SU-DHL-6 (cell line): ENCODE measurements at regions not wholly inside any gene's neighbourhood (a gene's known extent, or its start where the extent isn't known, plus 50 kb on each side); places are given as distances from the start of the nearest gene placed in this dataset.
"Not testable (repeated sequence)": the region's sequence is repeated elsewhere in the genome, so short reads cannot be mapped to it uniquely, and the experiment has no call there.

Experiments used
- H2AFZ ChIP-seq: fragments of 200-600 bp; sonication (generic); 2 replicates; pipeline ENCODE4 v1.6.1; 2014; ENCODE audit warnings: low read depth, mild to moderate bottlenecking, moderate library complexity, mixed read lengths, antibody characterized with exemption, low read length; ENCODE audit not compliant: severe bottlenecking
- H3F3A ChIP-seq: fragments of 200-600 bp; shearing (Covaris generic); 2 replicates; pipeline ENCODE4 v1.6.0; 2016; ENCODE audit warnings: antibody characterized with exemption, mild to moderate bottlenecking; ENCODE audit not compliant: insufficient read depth
- H3K27ac ChIP-seq: fragments of 200-600 bp; sonication (generic); 2 replicates; pipeline ENCODE4 v1.5.1; 2016; ENCODE audit warnings: low read depth, mild to moderate bottlenecking, low read length, moderate library complexity, mixed read lengths
- H3K27me3 ChIP-seq: fragments of 200-600 bp; sonication (generic), shearing (Covaris generic); 2 replicates; pipeline ENCODE4 v1.6.0; 2014; ENCODE audit warnings: mild to moderate bottlenecking, low read length
- H3K36me3 ChIP-seq: fragments of 200-600 bp; sonication (generic); 2 replicates; pipeline ENCODE4 v1.6.1; 2014; ENCODE audit warnings: mild to moderate bottlenecking, low read length, mixed read lengths
- H3K4me2 ChIP-seq: fragments of 300-600, 200-600 bp; shearing (Covaris generic), sonication (generic); 2 replicates; pipeline ENCODE4 v1.6.0; 2014; ENCODE audit warnings: low read length, low read depth, mild to moderate bottlenecking; ENCODE audit not compliant: poor library complexity, severe bottlenecking
- H3K4me3 ChIP-seq: fragments of 200-600 bp; sonication (generic); 2 replicates; pipeline ENCODE4 v1.5.1; 2014; ENCODE audit warnings: antibody characterized with exemption, low read length, mild to moderate bottlenecking, mixed read lengths; ENCODE audit not compliant: insufficient read depth, poor library complexity, severe bottlenecking
- H3K79me2 ChIP-seq: fragments of 200-600 bp; sonication (generic); 2 replicates; pipeline ENCODE4 v1.6.1; 2014; ENCODE audit warnings: mild to moderate bottlenecking, low read length, moderate library complexity; ENCODE audit not compliant: insufficient read depth
- H3K9ac ChIP-seq: fragments of 200-600 bp; sonication (generic); 2 replicates; pipeline ENCODE4 v1.7.0; 2014; ENCODE audit warnings: mild to moderate bottlenecking, low read length
- H3K9me2 ChIP-seq: fragments of 200-600 bp; sonication (generic); replicated peaks from 2 replicates; pipeline ENCODE4 v1.6.1; 2014; ENCODE audit warnings: low read length; ENCODE audit not compliant: insufficient read depth
- H3K9me3 ChIP-seq: fragments of 200-600 bp; sonication (generic); 2 replicates; pipeline ENCODE4 v1.6.1; 2014; ENCODE audit warnings: low read length, mixed read lengths; ENCODE audit not compliant: insufficient read depth
- H4K20me1 ChIP-seq: fragments of 200-600 bp; sonication (generic); 2 replicates; pipeline ENCODE4 v1.6.1; 2014; ENCODE audit warnings: low read depth, mild to moderate bottlenecking, antibody characterized with exemption, low read length, moderate library complexity, mixed read lengths
- EZH2phosphoT487 ChIP-seq: fragments of 200-600 bp; sonication (generic), shearing (Covaris generic); conservative IDR thresholded peaks from 2 replicates; pipeline ENCODE4 v1.6.1; 2018; ENCODE audit warnings: mild to moderate bottlenecking, antibody characterized with exemption, low read length, moderate library complexity, mixed read lengths
- TF ChIP-seq, protein P1 (sequence below): fragments of 200-600 bp; sonication (generic); IDR thresholded peaks from one replicate; pipeline ENCODE4 v1.5.1; 2017; ENCODE audit warnings: antibody characterized with exemption, mild to moderate bottlenecking, low read length, moderate library complexity; ENCODE audit not compliant: insufficient read depth, poor library complexity, severe bottlenecking

DNA sequence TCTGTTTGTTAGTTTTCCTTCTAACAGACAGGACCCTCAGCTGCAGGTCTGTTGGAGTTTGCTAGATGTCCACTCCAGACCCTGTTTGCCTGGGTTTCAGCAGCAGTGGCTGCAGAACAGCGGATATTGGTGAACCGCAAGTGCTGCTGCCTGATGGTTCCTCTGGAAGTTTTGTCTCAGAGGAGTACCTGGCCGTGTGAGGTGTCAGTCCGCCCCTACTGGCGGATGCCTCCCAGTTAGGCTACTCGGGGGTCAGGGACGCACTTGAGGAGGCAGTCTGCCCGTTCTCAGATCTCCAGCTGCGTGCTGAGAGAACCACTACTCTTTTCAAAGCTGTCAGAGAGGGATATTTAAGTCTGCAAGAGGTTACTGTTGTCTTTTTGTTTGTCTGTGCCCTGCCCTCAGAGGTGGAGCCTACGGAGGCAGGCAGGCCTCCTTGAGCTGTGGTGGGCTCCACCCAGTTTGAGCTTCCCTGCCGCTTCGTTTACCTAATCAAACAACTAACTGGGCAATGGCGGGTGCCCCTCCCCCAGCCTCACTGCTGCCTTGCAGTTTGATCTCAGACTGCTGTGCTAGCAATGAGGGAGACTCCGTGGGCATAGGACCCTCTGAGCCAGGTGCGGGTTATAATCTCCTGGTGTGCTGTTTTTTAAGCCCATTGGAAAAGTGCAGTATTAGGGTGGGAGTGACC is 634.3 kb upstream of the CHD1 start:
- H3K27ac ChIP-seq, H2AFZ ChIP-seq, H3F3A ChIP-seq, H3K4me3 ChIP-seq, H3K79me2 ChIP-seq, H3K36me3 ChIP-seq, H3K4me2 ChIP-seq, H4K20me1 ChIP-seq, H3K9me3 ChIP-seq, H3K27me3 ChIP-seq, H3K9me2 ChIP-seq, H3K9ac ChIP-seq: not testable (repeated sequence)

GRCh38 chr5:99553211-99553810 is 624.5 kb upstream of the CHD1 start:
- Histone ChIP-seq H3K4me2 (no peak overlapping the region), H3K27me3 (no peaks in the 10 kb centered on the region), H3F3A (no peaks in the 10 kb centered on the region), H3K4me3 (no peak overlapping the region), H3K9ac (no peak overlapping the region), H3K9me2 (no peaks in the 10 kb centered on the region), H4K20me1 (no peaks in the 10 kb centered on the region), H2AFZ (no peak overlapping the region), H3K79me2 (no peaks in the 10 kb centered on the region), H3K9me3 (no peaks in the 10 kb centered on the region), H3K36me3 (no peaks in the 10 kb centered on the region), H3K27ac (no peak overlapping the region)
- TF ChIP-seq, protein P1, sequence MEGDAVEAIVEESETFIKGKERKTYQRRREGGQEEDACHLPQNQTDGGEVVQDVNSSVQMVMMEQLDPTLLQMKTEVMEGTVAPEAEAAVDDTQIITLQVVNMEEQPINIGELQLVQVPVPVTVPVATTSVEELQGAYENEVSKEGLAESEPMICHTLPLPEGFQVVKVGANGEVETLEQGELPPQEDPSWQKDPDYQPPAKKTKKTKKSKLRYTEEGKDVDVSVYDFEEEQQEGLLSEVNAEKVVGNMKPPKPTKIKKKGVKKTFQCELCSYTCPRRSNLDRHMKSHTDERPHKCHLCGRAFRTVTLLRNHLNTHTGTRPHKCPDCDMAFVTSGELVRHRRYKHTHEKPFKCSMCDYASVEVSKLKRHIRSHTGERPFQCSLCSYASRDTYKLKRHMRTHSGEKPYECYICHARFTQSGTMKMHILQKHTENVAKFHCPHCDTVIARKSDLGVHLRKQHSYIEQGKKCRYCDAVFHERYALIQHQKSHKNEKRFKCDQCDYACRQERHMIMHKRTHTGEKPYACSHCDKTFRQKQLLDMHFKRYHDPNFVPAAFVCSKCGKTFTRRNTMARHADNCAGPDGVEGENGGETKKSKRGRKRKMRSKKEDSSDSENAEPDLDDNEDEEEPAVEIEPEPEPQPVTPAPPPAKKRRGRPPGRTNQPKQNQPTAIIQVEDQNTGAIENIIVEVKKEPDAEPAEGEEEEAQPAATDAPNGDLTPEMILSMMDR: no peak
- no peak for TF ChIP-seq EZH2phosphoT487

DNA sequence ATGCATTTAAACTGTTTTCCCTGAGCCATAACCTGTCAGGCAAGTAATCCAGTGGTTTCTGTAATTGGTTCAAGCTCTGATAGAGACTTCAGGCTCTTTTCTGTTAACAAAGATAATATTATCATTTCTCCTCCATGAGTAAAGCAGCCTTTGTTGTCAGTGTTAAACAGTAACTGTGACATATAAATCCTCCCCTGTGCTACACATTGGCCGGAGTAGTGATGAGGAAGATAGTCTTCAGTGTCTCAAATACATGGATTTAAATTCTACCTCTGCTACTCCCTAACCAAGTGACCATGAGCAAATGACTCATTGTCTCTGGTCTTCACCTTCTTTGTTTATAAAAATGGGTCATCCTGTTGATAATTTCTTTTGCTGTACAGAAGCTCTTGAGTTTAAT is 615.5 kb upstream of the CHD1 start:
- H4K20me1 ChIP-seq: no peaks in the 10 kb centered on the region
- no peak overlapping the region for H3K4me2 ChIP-seq
- no peak overlapping the region for H2AFZ ChIP-seq
- no peaks in the 10 kb centered on the region for H3K9me2 ChIP-seq
- H3K9ac ChIP-seq: no peak overlapping the region
- no peaks in the 10 kb centered on the region for H3K36me3 ChIP-seq
- no peak overlapping the region for H3K27ac ChIP-seq
- no peaks in the 10 kb centered on the region for H3F3A ChIP-seq
- TF ChIP-seq, protein P1: no peak
- TF ChIP-seq EZH2phosphoT487: no peak
- H3K79me2 ChIP-seq: no peaks in the 10 kb centered on the region
- no peaks in the 10 kb centered on the region for H3K9me3 ChIP-seq
- H3K4me3 ChIP-seq: no peak overlapping the region
- H3K27me3 ChIP-seq: no peaks in the 10 kb centered on the region

GRCh38 chr5:99543841-99544240 is 615.0 kb upstream of the CHD1 start:
- Histone ChIP-seq H3K36me3 (no peaks in the 10 kb centered on the region), H3K9me2 (no peaks in the 10 kb centered on the region), H3K4me3 (no peak overlapping the region), H3K9me3 (no peaks in the 10 kb centered on the region), H4K20me1 (no peaks in the 10 kb centered on the region), H3K27me3 (no peaks in the 10 kb centered on the region), H3K79me2 (no peaks in the 10 kb centered on the region), H3F3A (no peaks in the 10 kb centered on the region), H3K4me2 (no peak overlapping the region), H3K27ac (no peak overlapping the region), H2AFZ (no peak overlapping the region), H3K9ac (no peak overlapping the region)
- no peak for TF ChIP-seq EZH2phosphoT487
- TF ChIP-seq, protein P1: no peak

DNA sequence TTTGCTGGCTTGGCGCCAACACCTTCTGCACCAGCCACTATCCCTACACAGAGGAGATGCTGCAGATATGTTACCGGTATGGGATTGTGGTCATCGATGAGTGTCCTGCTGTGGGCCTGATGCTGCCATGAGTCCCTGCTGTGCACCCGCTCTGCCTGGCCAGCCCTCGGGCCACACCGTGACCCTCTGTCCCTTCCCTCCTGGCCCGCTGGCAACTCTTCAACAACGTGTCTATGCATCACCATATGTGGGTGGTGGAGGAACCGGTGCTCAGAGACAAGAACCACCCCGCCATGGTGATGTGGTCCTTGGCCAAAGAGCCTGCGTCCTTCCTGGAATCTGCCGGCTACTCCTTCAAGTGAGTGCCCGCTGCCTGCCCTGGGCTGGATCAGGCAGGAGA is 605.4 kb upstream of the CHD1 start:
- not testable (repeated sequence) for H3F3A ChIP-seq, H3K9ac ChIP-seq, H3K9me3 ChIP-seq, H3K27ac ChIP-seq, H2AFZ ChIP-seq, H3K4me3 ChIP-seq, H3K9me2 ChIP-seq, H3K36me3 ChIP-seq, H3K79me2 ChIP-seq, H4K20me1 ChIP-seq, H3K27me3 ChIP-seq, H3K4me2 ChIP-seq

DNA sequence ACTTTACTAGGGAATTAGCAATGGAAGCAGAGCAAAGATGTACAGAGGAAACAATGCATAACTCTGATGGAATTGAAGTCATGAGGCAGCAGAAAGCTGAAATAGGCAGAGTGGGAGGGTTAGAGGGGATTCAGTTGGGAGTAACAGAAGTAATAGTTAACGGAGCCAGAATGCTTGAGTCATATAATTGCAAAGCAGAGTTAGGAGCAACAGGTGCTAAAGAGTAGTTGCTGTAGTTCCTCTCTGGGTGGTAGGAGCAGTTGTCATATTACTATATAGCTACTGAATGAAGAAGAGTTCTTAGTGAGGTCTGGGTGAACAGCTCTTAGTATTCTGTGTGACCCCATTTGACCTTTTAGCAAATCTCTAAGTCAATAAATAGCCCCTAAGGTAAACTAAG is 592.9 kb upstream of the CHD1 start:
- not testable (repeated sequence) for H3K79me2 ChIP-seq, H3K9me2 ChIP-seq, H3K36me3 ChIP-seq, H3K27me3 ChIP-seq, H3F3A ChIP-seq, H2AFZ ChIP-seq, H3K4me2 ChIP-seq, H3K27ac ChIP-seq, H3K9me3 ChIP-seq, H3K4me3 ChIP-seq, H3K9ac ChIP-seq, H4K20me1 ChIP-seq
